ENCODE measurements at regions not wholly inside any gene's neighbourhood (a gene's known extent, or its start where the extent isn't known, plus 50 kb on each side); places are given as distances from the start of the nearest gene placed in this dataset.

GRCh38 chr1:95383111-95383510 lies 149.1 kb downstream of the RWDD3 start:
- no peaks in the 10 kb centered on the region for H4K20me1 ChIP-seq (replicated peaks; ENCODE audit: control insufficient read depth, extremely low read depth, insufficient read depth, low read length)
- intact Hi-C loops (cut with micrococcal nuclease) (no loop called here), dilution Hi-C loops (cut with MboI; ENCODE audit: extremely low pct_ligation_motif_present, low sequenced_read_pairs) (no loop called here)
- H3K9ac ChIP-seq (replicated peaks; ENCODE audit: extremely low read depth, insufficient read depth, low read length) = no peak overlapping the region
- DNase-seq (ENCODE audit: low read depth, low spot score) (no peak), FAIRE-seq (no peak)
- no peaks in the 10 kb centered on the region for H3K9me3 ChIP-seq (replicated peaks; ENCODE audit: control insufficient read depth, insufficient read depth, low read length)
- H3K4me2 ChIP-seq (ENCODE audit: insufficient read depth, low read length) = no peak overlapping the region
- no peaks in the 10 kb centered on the region for H3K36me3 ChIP-seq (ENCODE audit: control insufficient read depth in 2 of 2, extremely low read depth in 1 of 2, insufficient read depth in 2 of 2, low read length in 2 of 2)
- no peaks in the 10 kb centered on the region for H3K9me1 ChIP-seq (replicated peaks; ENCODE audit: control insufficient read depth, extremely low read depth, insufficient read depth, low read length)
- no peaks in the 10 kb centered on the region for H3K27me3 ChIP-seq (ENCODE audit: control insufficient read depth in 2 of 2, insufficient read depth in 2 of 2, low read length in 2 of 2)
- no peak overlapping the region for H3K4me3 ChIP-seq (replicated peaks in 1 of 3; ENCODE audit: insufficient read depth in 1 of 3, low read depth in 1 of 3, low read length in 3 of 3)
- TF ChIP-seq POLR2AphosphoS5 (IDR thresholded peaks at IDR 0.05; ENCODE audit: insufficient read depth, low read depth, low read length) = no peak
- TF ChIP-seq EZH2 (IDR thresholded peaks at IDR 0.05; ENCODE audit: borderline replicate concordance, low read depth, low read length, severe bottlenecking) = no peak
- no peak for TF ChIP-seq POLR2A (IDR thresholded peaks at IDR 0.05; ENCODE audit: low read depth, low read length)
- TF ChIP-seq GATA2 (IDR thresholded peaks at IDR 0.05; ENCODE audit: insufficient read depth, insufficient read length, low read depth, low read length) = no peak
- TF ChIP-seq JUN (IDR thresholded peaks at IDR 0.05; ENCODE audit: borderline replicate concordance, insufficient read depth, insufficient read length, low read depth) = no peak
- no peak for TF ChIP-seq FOS (IDR thresholded peaks at IDR 0.05; ENCODE audit: borderline replicate concordance, insufficient read depth, low read length)
- TF ChIP-seq CTCF (IDR thresholded peaks at IDR 0.05; ENCODE audit: extremely low read depth in 1 of 2, insufficient read depth in 1 of 2, low read depth in 1 of 2, low read length in 2 of 2) = no peak
- TF ChIP-seq MAX (IDR thresholded peaks at IDR 0.05; ENCODE audit: insufficient read depth, insufficient read length) = no peak
- no peak for TF ChIP-seq MYC (IDR thresholded peaks at IDR 0.05; ENCODE audit: low read depth, low read length)
- H2AFZ ChIP-seq (ENCODE audit: low read depth, low read length) = no peak overlapping the region
- CTCF ChIA-PET = no interaction called here
- no peaks in the 10 kb centered on the region for H3K4me1 ChIP-seq (ENCODE audit: control insufficient read depth, extremely low read depth, insufficient read depth, low read length)
- no peaks in the 10 kb centered on the region for H3K79me2 ChIP-seq (ENCODE audit: control insufficient read depth, insufficient read depth, low read length)
- H3K27ac ChIP-seq (ENCODE audit: insufficient read depth, low read depth, low read length) = no peak overlapping the region
- POLR2A ChIA-PET = no interaction called here
- no TSS peak for BruUV-seq (replicated peaks)

Data from endothelial cell of umbilical vein (primary cell).